ENCODE measurements at regions not wholly inside any gene's neighbourhood (a gene's known extent, or its start where the extent isn't known, plus 50 kb on each side); places are given as distances from the start of the nearest gene placed in this dataset.

- TF ChIP-seq REST (IDR thresholded peaks at IDR 0.05): no peak
- no peak for TF ChIP-seq CTCF (IDR thresholded peaks at IDR 0.05; ENCODE audit: low read depth, low read length, missing input control)
- TF ChIP-seq FOXA1 (IDR thresholded peaks at IDR 0.05): no peak
- no peak for TF ChIP-seq ATF3 (IDR thresholded peaks at IDR 0.05)
- TF ChIP-seq SP1 (IDR thresholded peaks at IDR 0.05): no peak
- TF ChIP-seq MAX (IDR thresholded peaks at IDR 0.05): no peak
- no peak for TF ChIP-seq JUND (IDR thresholded peaks at IDR 0.05)
- TF ChIP-seq ZBTB33 (IDR thresholded peaks at IDR 0.05): no peak
- TF ChIP-seq GABPA (IDR thresholded peaks at IDR 0.05 in 1 of 2, conservative IDR thresholded peaks at IDR 0.05 in 1 of 2): no peak
- no peak for TF ChIP-seq YY1 (IDR thresholded peaks at IDR 0.05)
- no peak for TF ChIP-seq EGR1 (IDR thresholded peaks at IDR 0.05; ENCODE audit: low read depth in 2 of 2)
- TF ChIP-seq NR2F2 (IDR thresholded peaks at IDR 0.05): no peak
- no peak for TF ChIP-seq RAD21 (IDR thresholded peaks at IDR 0.05)
- no peak for TF ChIP-seq RXRA (IDR thresholded peaks at IDR 0.05)
Observed at GRCh38 chr5:97488126-97488668, 305.1 kb upstream of the RIOK2 start.

Measured in liver (tissue), 3 donors.